HepG2 (cell line): ENCODE measurements at regions not wholly inside any gene's neighbourhood (a gene's known extent, or its start where the extent isn't known, plus 50 kb on each side); places are given as distances from the start of the nearest gene placed in this dataset.

ENCODE experiments used
- ATAC-seq: fragments of 200-7000 bp; cut with Tn5 transposase; 3 replicates; pipeline ENCODE4 v1.9.1; 2020; ENCODE audit warnings: mild to moderate bottlenecking, moderate library complexity
- BruUV-seq: library from RNA; stranded (reverse); fragments of 400-500 nt; replicated peaks from 2 replicates; lab custom pipeline; 2021; lab: Mats Ljungman, UMichigan
- CTCF ChIA-PET: fragments of 300-600 bp; formaldehyde crosslinking; extraction: SDS; loops from one replicate; lab custom pipeline; 2021; ENCODE audit warnings: low total read pairs, inconsistent platforms, low intra/inter-chr PET ratio; lab: Yijun Ruan, JAX
- POLR2A ChIA-PET: fragments of 350-600 bp; sonication (Branson Sonifier 250); formaldehyde crosslinking; loops from one replicate; lab custom pipeline; 2020; ENCODE audit warnings: antibody characterized with exemption, inconsistent platforms; lab: Yijun Ruan, JAX
- DNase-seq: peaks from one replicate; pipeline ENCODE4 v3.0.0-alpha.2; 2015; ENCODE audit warnings: low spot score
- FAIRE-seq: peaks from 3 replicates; lab custom pipeline; 2011; peaks lifted over from hg19 to GRCh38; lab: Jason Lieb, UNC
- H2AFZ ChIP-seq: one replicate; pipeline ENCODE4 v1.6.1; 2011; ENCODE audit warnings: low read length, inconsistent platforms
- H3K27ac ChIP-seq: fragments of 300-600 bp; 3 replicates; pipeline ENCODE4 v1.8.0; 2011; ENCODE audit warnings: mixed run types, mild to moderate bottlenecking, mixed read lengths, low read length, inconsistent platforms; ENCODE audit not compliant: insufficient read depth; ENCODE audit errors: extremely low read length
- H3K27me3 ChIP-seq, 2 experiments: fragments of 200-600 bp in 1 of 2; 2 replicates in 1 of 2; 3 replicates in 1 of 2; pipeline versions ENCODE4 v1.6.0 to v1.8.0; 2011; ENCODE audit warnings: low read length in 2 of 2, mild to moderate bottlenecking in 2 of 2, moderate library complexity in 2 of 2, inconsistent platforms in 1 of 2; ENCODE audit not compliant: insufficient read depth in 2 of 2, control insufficient read depth in 1 of 2
- H3K36me3 ChIP-seq, 2 experiments: fragments of 200-600 bp in 1 of 2; replicated peaks in 1 of 2; 2 replicates in 1 of 2; 3 replicates in 1 of 2; pipeline versions ENCODE4 v1.5.1 to v1.8.0; 2011; ENCODE audit warnings: low read length in 2 of 2, inconsistent platforms in 1 of 2; ENCODE audit not compliant: insufficient read depth in 2 of 2, control insufficient read depth in 1 of 2
- H3K4me1 ChIP-seq: 2 replicates; pipeline ENCODE4 v1.5.1; 2012; ENCODE audit warnings: low read length, inconsistent platforms; ENCODE audit not compliant: insufficient read depth
- H3K4me2 ChIP-seq: 2 replicates; pipeline ENCODE4 v1.6.0; 2011; ENCODE audit warnings: low read depth, low read length, inconsistent platforms
- H3K4me3 ChIP-seq, 3 experiments: fragments of 200-600 bp in 1 of 3; sonication (generic), shearing (Covaris generic) in 1 of 3; replicated peaks in 1 of 3; 2 replicates each; pipeline ENCODE4 v1.5.1; 2011 to 2016; ENCODE audit warnings: low read length in 3 of 3, inconsistent platforms in 2 of 3, low read depth in 2 of 3, mild to moderate bottlenecking in 2 of 3, control low read depth in 1 of 3, mixed read lengths in 1 of 3; ENCODE audit not compliant: insufficient read depth in 1 of 3
- H3K79me2 ChIP-seq: one replicate; pipeline ENCODE4 v1.6.1; 2011; ENCODE audit warnings: low read length, inconsistent platforms; ENCODE audit not compliant: insufficient read depth
- H3K9ac ChIP-seq: 2 replicates; pipeline ENCODE4 v1.6.0; 2011; ENCODE audit warnings: mild to moderate bottlenecking, low read depth, low read length, inconsistent platforms; ENCODE audit not compliant: insufficient read depth
- H3K9me3 ChIP-seq: 2 replicates; pipeline ENCODE4 v1.5.1; 2012; ENCODE audit warnings: mild to moderate bottlenecking, low read length
- H4K20me1 ChIP-seq: 2 replicates; pipeline ENCODE4 v1.6.0; 2011; ENCODE audit warnings: inconsistent platforms, mild to moderate bottlenecking, low read length, moderate library complexity; ENCODE audit not compliant: insufficient read depth
- HMG20B ChIP-seq: conservative IDR thresholded peaks from 2 replicates; pipeline ENCODE4 v1.6.1; 2016; ENCODE audit warnings: missing genetic modification reagents, missing compliant biosample characterization
- JDP2 ChIP-seq: sonication (generic); formaldehyde crosslinking; IDR thresholded peaks from 2 replicates; pipeline ENCODE4 v1.8.1; 2022; ENCODE audit warnings: missing genetic modification reagents, borderline replicate concordance
- NFE2L2 ChIP-seq: fragments of 150-350 bp; IDR thresholded peaks from 2 replicates; pipeline ENCODE4 v1.6.1; 2014; ENCODE audit warnings: low read length
- PRMT3 ChIP-seq: sonication (generic); formaldehyde crosslinking; IDR thresholded peaks from 2 replicates; pipeline ENCODE4 v1.8.1; 2022; ENCODE audit warnings: low read depth, mild to moderate bottlenecking, moderate library complexity, missing genetic modification reagents, borderline replicate concordance
- SPEN ChIP-seq: sonication (generic); formaldehyde crosslinking; IDR thresholded peaks from 2 replicates; pipeline ENCODE4 v1.5.1; 2020; ENCODE audit warnings: low read depth, mild to moderate bottlenecking, missing genetic modification reagents
- ZMAT3 ChIP-seq: sonication (generic); formaldehyde crosslinking; conservative IDR thresholded peaks from 2 replicates; pipeline ENCODE4 v1.7.0; 2021; ENCODE audit warnings: missing genetic modification reagents
- ZNF674 ChIP-seq: sonication (generic); formaldehyde crosslinking; IDR thresholded peaks from 2 replicates; pipeline ENCODE4 v1.5.0; 2020; ENCODE audit warnings: low read depth, mild to moderate bottlenecking, missing genetic modification reagents
- ZSCAN25 ChIP-seq: sonication (generic); formaldehyde crosslinking; IDR thresholded peaks from 2 replicates; pipeline ENCODE4 v1.8.0; 2022; ENCODE audit warnings: mild to moderate bottlenecking, missing genetic modification reagents
- WGBS: methylation state at CpG from one replicate; pipeline ENCODE4 v1.1.6; 2017; ENCODE audit warnings: low lambda C conversion rate; 5-methylcytosine and 5-hydroxymethylcytosine counted together
- in situ Hi-C: cut with HindIII; loops from 2 replicates; pipeline ENCODE4 v1.10.0; 2017; ENCODE audit warnings: low pct_unique_long_range_greater_than_20kb; ENCODE audit not compliant: extremely low pct_ligation_motif_present
- intact Hi-C: fragments of 100-400 bp; cut with micrococcal nuclease; formaldehyde crosslinking; loops from one replicate; pipeline ENCODE4 v1.10.0; 2022; ENCODE audit not compliant: unreplicated experiment
- TF ChIP-seq, protein P1 (sequence below): sonication (generic); formaldehyde crosslinking; IDR thresholded peaks from 2 replicates; pipeline ENCODE4 v1.4.0; 2020; ENCODE audit warnings: missing genetic modification reagents

GRCh38 chr2:18401471-18401870, 159.0 kb downstream of the RDH14 start:
- POLR2A ChIA-PET = no interaction called here
- FAIRE-seq = no peak
- no peak for DNase-seq
- TF ChIP-seq HMG20B (CRISPR knock-in tag) (no peak), ZMAT3 (CRISPR knock-in tag) (no peak), JDP2 (no peak), ZSCAN25 (no peak), SPEN (no peak), PRMT3 (CRISPR knock-in tag) (no peak), ZNF674 (CRISPR knock-in tag) (no peak), NFE2L2 (no peak)
- TF ChIP-seq, protein P1, sequence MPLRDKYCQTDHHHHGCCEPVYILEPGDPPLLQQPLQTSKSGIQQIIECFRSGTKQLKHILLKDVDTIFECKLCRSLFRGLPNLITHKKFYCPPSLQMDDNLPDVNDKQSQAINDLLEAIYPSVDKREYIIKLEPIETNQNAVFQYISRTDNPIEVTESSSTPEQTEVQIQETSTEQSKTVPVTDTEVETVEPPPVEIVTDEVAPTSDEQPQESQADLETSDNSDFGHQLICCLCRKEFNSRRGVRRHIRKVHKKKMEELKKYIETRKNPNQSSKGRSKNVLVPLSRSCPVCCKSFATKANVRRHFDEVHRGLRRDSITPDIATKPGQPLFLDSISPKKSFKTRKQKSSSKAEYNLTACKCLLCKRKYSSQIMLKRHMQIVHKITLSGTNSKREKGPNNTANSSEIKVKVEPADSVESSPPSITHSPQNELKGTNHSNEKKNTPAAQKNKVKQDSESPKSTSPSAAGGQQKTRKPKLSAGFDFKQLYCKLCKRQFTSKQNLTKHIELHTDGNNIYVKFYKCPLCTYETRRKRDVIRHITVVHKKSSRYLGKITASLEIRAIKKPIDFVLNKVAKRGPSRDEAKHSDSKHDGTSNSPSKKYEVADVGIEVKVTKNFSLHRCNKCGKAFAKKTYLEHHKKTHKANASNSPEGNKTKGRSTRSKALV (CRISPR knock-in tag) = no peak
- CTCF ChIA-PET = no interaction called here
- intact Hi-C loops (no loop called here), in situ Hi-C loops (no loop called here)
- no peaks in the 10 kb centered on the region for H4K20me1 ChIP-seq
- WGBS = 28% methylated on average over 4 of the region's 4 CpGs
- BruUV-seq = no TSS peak
- H3K79me2 ChIP-seq = no peaks in the 10 kb centered on the region
- H3K9ac ChIP-seq = no peak overlapping the region
- no peak overlapping the region for H3K4me2 ChIP-seq
- no peaks in the 10 kb centered on the region for H3K36me3 ChIP-seq
- H2AFZ ChIP-seq = no peak overlapping the region
- no peaks in the 10 kb centered on the region for H3K9me3 ChIP-seq
- no peaks in the 10 kb centered on the region for H3K4me1 ChIP-seq
- H3K27ac ChIP-seq = no peak overlapping the region
- H3K4me3 ChIP-seq = no peak overlapping the region
- H3K27me3 ChIP-seq = no peaks in the 10 kb centered on the region
- ATAC-seq = no peak
